ENCODE measurements at regions not wholly inside any gene's neighbourhood (a gene's known extent, or its start where the extent isn't known, plus 50 kb on each side); places are given as distances from the start of the nearest gene placed in this dataset.

GRCh38 chr5:135642488-135642870 lies 63.7 kb upstream of the CXCL14 start (continued):
- TF ChIP-seq NANOG (IDR thresholded peaks at IDR 0.05; ENCODE audit: borderline replicate concordance) = no peak
- TF ChIP-seq ZNF462 (CRISPR knock-in tag; IDR thresholded peaks at IDR 0.05) = no peak

GRCh38 chr5:135641734-135642487 lies 63.1 kb upstream of the CXCL14 start:
- no peak overlapping the region for H3K4me3 ChIP-seq
- H3K9me3 Mint-ChIP-seq = no peaks in the 10 kb centered on the region
- no peaks in the 10 kb centered on the region for H3K36me3 ChIP-seq (ENCODE audit: insufficient read depth)
- H3F3A ChIP-seq (replicated peaks; ENCODE audit: low read depth) = no peaks in the 10 kb centered on the region
- no peaks in the 10 kb centered on the region for H3K4me1 ChIP-seq (ENCODE audit: insufficient read depth)
- DNase-seq (ENCODE audit: low spot score) (no peak), ATAC-seq (no peak)
- no peak overlapping the region for H2AFZ ChIP-seq
- H3K4me1 Mint-ChIP-seq = no peaks in the 10 kb centered on the region
- 0 out of 2 replicates have a peak, but pooled peaks cover 8% of the 10 kb centered on the region for H3K9me2 ChIP-seq (ENCODE audit: insufficient read depth)
- no peaks in the 10 kb centered on the region for H4K20me1 ChIP-seq (replicated peaks; ENCODE audit: insufficient read depth)
- H3K27me3 ChIP-seq (ENCODE audit: insufficient read depth) = no peaks in the 10 kb centered on the region
- H3K27me3 Mint-ChIP-seq (ENCODE audit: insufficient read depth, low read depth, poor library complexity) = peaks cover 5% of the 10 kb centered on the region
- no peak overlapping the region for H3K27ac Mint-ChIP-seq
- no peaks in the 10 kb centered on the region for H3K79me2 ChIP-seq (replicated peaks; ENCODE audit: insufficient read depth)
- H3K4me2 ChIP-seq = no peak overlapping the region
- no peak overlapping the region for H3K27ac ChIP-seq (ENCODE audit: low read depth)
- H3K4me3 Mint-ChIP-seq = no peak overlapping the region
- no peaks in the 10 kb centered on the region for H3K36me3 Mint-ChIP-seq (ENCODE audit: low read depth)
- TF ChIP-seq ETS1 (IDR thresholded peaks at IDR 0.05) (no peak), EZH2phosphoT487 (IDR thresholded peaks at IDR 0.05; ENCODE audit: unreplicated experiment) (no peak), ZNF114 (CRISPR knock-in tag; IDR thresholded peaks at IDR 0.05) (no peak), CREB1 (CRISPR knock-in tag; IDR thresholded peaks at IDR 0.05; ENCODE audit: low read depth) (no peak), JUNB (IDR thresholded peaks at IDR 0.05; ENCODE audit: unreplicated experiment) (no peak), STAT1 (IDR thresholded peaks at IDR 0.05; ENCODE audit: unreplicated experiment) (no peak)
- TF ChIP-seq, protein P1, sequence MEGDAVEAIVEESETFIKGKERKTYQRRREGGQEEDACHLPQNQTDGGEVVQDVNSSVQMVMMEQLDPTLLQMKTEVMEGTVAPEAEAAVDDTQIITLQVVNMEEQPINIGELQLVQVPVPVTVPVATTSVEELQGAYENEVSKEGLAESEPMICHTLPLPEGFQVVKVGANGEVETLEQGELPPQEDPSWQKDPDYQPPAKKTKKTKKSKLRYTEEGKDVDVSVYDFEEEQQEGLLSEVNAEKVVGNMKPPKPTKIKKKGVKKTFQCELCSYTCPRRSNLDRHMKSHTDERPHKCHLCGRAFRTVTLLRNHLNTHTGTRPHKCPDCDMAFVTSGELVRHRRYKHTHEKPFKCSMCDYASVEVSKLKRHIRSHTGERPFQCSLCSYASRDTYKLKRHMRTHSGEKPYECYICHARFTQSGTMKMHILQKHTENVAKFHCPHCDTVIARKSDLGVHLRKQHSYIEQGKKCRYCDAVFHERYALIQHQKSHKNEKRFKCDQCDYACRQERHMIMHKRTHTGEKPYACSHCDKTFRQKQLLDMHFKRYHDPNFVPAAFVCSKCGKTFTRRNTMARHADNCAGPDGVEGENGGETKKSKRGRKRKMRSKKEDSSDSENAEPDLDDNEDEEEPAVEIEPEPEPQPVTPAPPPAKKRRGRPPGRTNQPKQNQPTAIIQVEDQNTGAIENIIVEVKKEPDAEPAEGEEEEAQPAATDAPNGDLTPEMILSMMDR (conservative IDR thresholded peaks at IDR 0.05; ENCODE audit: low read depth in 2 of 2) = no peak
